HepG2 (cell line): ENCODE measurements at regions not wholly inside any gene's neighbourhood (a gene's known extent, or its start where the extent isn't known, plus 50 kb on each side); places are given as distances from the start of the nearest gene placed in this dataset.

Source experiments
- ATAC-seq: fragments of 200-7000 bp; cut with Tn5 transposase; 3 replicates; pipeline ENCODE4 v1.9.1; 2020; ENCODE audit warnings: mild to moderate bottlenecking, moderate library complexity
- BruUV-seq: library from RNA; stranded (reverse); fragments of 400-500 nt; replicated peaks from 2 replicates; lab custom pipeline; 2021; lab: Mats Ljungman, UMichigan
- CTCF ChIA-PET: fragments of 300-600 bp; formaldehyde crosslinking; extraction: SDS; loops from one replicate; lab custom pipeline; 2021; ENCODE audit warnings: low total read pairs, inconsistent platforms, low intra/inter-chr PET ratio; lab: Yijun Ruan, JAX
- POLR2A ChIA-PET: fragments of 350-600 bp; sonication (Branson Sonifier 250); formaldehyde crosslinking; loops from one replicate; lab custom pipeline; 2020; ENCODE audit warnings: antibody characterized with exemption, inconsistent platforms; lab: Yijun Ruan, JAX
- DNase-seq: peaks from one replicate; pipeline ENCODE4 v3.0.0-alpha.2; 2015; ENCODE audit warnings: low spot score
- FAIRE-seq: peaks from 3 replicates; lab custom pipeline; 2011; peaks lifted over from hg19 to GRCh38; lab: Jason Lieb, UNC
- H2AFZ ChIP-seq: one replicate; pipeline ENCODE4 v1.6.1; 2011; ENCODE audit warnings: low read length, inconsistent platforms
- H3K27ac ChIP-seq: fragments of 300-600 bp; 3 replicates; pipeline ENCODE4 v1.8.0; 2011; ENCODE audit warnings: mixed run types, mild to moderate bottlenecking, mixed read lengths, low read length, inconsistent platforms; ENCODE audit not compliant: insufficient read depth; ENCODE audit errors: extremely low read length
- H3K27me3 ChIP-seq, 2 experiments: fragments of 200-600 bp in 1 of 2; 2 replicates in 1 of 2; 3 replicates in 1 of 2; pipeline versions ENCODE4 v1.6.0 to v1.8.0; 2011; ENCODE audit warnings: low read length in 2 of 2, mild to moderate bottlenecking in 2 of 2, moderate library complexity in 2 of 2, inconsistent platforms in 1 of 2; ENCODE audit not compliant: insufficient read depth in 2 of 2, control insufficient read depth in 1 of 2
- H3K36me3 ChIP-seq, 2 experiments: fragments of 200-600 bp in 1 of 2; replicated peaks in 1 of 2; 2 replicates in 1 of 2; 3 replicates in 1 of 2; pipeline versions ENCODE4 v1.5.1 to v1.8.0; 2011; ENCODE audit warnings: low read length in 2 of 2, inconsistent platforms in 1 of 2; ENCODE audit not compliant: insufficient read depth in 2 of 2, control insufficient read depth in 1 of 2
- H3K4me1 ChIP-seq: 2 replicates; pipeline ENCODE4 v1.5.1; 2012; ENCODE audit warnings: low read length, inconsistent platforms; ENCODE audit not compliant: insufficient read depth
- H3K4me2 ChIP-seq: 2 replicates; pipeline ENCODE4 v1.6.0; 2011; ENCODE audit warnings: low read depth, low read length, inconsistent platforms
- H3K4me3 ChIP-seq, 3 experiments: fragments of 200-600 bp in 1 of 3; sonication (generic), shearing (Covaris generic) in 1 of 3; replicated peaks in 1 of 3; 2 replicates each; pipeline ENCODE4 v1.5.1; 2011 to 2016; ENCODE audit warnings: low read length in 3 of 3, inconsistent platforms in 2 of 3, low read depth in 2 of 3, mild to moderate bottlenecking in 2 of 3, control low read depth in 1 of 3, mixed read lengths in 1 of 3; ENCODE audit not compliant: insufficient read depth in 1 of 3
- H3K79me2 ChIP-seq: one replicate; pipeline ENCODE4 v1.6.1; 2011; ENCODE audit warnings: low read length, inconsistent platforms; ENCODE audit not compliant: insufficient read depth
- H3K9ac ChIP-seq: 2 replicates; pipeline ENCODE4 v1.6.0; 2011; ENCODE audit warnings: mild to moderate bottlenecking, low read depth, low read length, inconsistent platforms; ENCODE audit not compliant: insufficient read depth
- H3K9me3 ChIP-seq: 2 replicates; pipeline ENCODE4 v1.5.1; 2012; ENCODE audit warnings: mild to moderate bottlenecking, low read length
- H4K20me1 ChIP-seq: 2 replicates; pipeline ENCODE4 v1.6.0; 2011; ENCODE audit warnings: inconsistent platforms, mild to moderate bottlenecking, low read length, moderate library complexity; ENCODE audit not compliant: insufficient read depth
- ADNP ChIP-seq: sonication (generic); formaldehyde crosslinking; IDR thresholded peaks from 2 replicates; pipeline ENCODE4 v1.4.0; 2020; ENCODE audit warnings: missing genetic modification reagents
- ARID2 ChIP-seq: sonication (generic); formaldehyde crosslinking; IDR thresholded peaks from 2 replicates; pipeline ENCODE4 v1.8.1; 2022; ENCODE audit warnings: mild to moderate bottlenecking, missing genetic modification reagents, borderline replicate concordance
- BORCS8-MEF2B ChIP-seq: sonication (generic); formaldehyde crosslinking; IDR thresholded peaks from 2 replicates; pipeline ENCODE4 v1.8.0; 2022; ENCODE audit warnings: mild to moderate bottlenecking, missing genetic modification reagents
- PITX1 ChIP-seq: sonication (generic); formaldehyde crosslinking; IDR thresholded peaks from 2 replicates; pipeline ENCODE4 v1.5.1; 2020; ENCODE audit warnings: mild to moderate bottlenecking, missing genetic modification reagents
- SSRP1 ChIP-seq: IDR thresholded peaks from 2 replicates; pipeline ENCODE4 v1.6.1; 2016; ENCODE audit warnings: control low read depth
- ZSCAN12 ChIP-seq: sonication (generic); formaldehyde crosslinking; IDR thresholded peaks from 2 replicates; pipeline ENCODE4 v1.9.0; 2021; ENCODE audit warnings: mild to moderate bottlenecking, missing genetic modification reagents
- ZSCAN30 ChIP-seq: sonication (generic); formaldehyde crosslinking; IDR thresholded peaks from 2 replicates; pipeline ENCODE4 v1.5.0; 2020; ENCODE audit warnings: mild to moderate bottlenecking, missing genetic modification reagents
- ZSCAN31 ChIP-seq: sonication (generic); formaldehyde crosslinking; IDR thresholded peaks from 2 replicates; pipeline ENCODE4 v1.5.0; 2020; ENCODE audit warnings: low read depth, mild to moderate bottlenecking, missing genetic modification reagents
- WGBS: methylation state at CpG from one replicate; pipeline ENCODE4 v1.1.6; 2017; ENCODE audit warnings: low lambda C conversion rate; 5-methylcytosine and 5-hydroxymethylcytosine counted together
- in situ Hi-C: cut with HindIII; loops from 2 replicates; pipeline ENCODE4 v1.10.0; 2017; ENCODE audit warnings: low pct_unique_long_range_greater_than_20kb; ENCODE audit not compliant: extremely low pct_ligation_motif_present
- intact Hi-C: fragments of 100-400 bp; cut with micrococcal nuclease; formaldehyde crosslinking; loops from one replicate; pipeline ENCODE4 v1.10.0; 2022; ENCODE audit not compliant: unreplicated experiment
- TF ChIP-seq, protein P1 (sequence below): sonication (generic); formaldehyde crosslinking; IDR thresholded peaks from 2 replicates; pipeline ENCODE4 v1.5.0; 2020; ENCODE audit warnings: missing genetic modification reagents
- TF ChIP-seq, protein P2 (sequence below): sonication (generic); formaldehyde crosslinking; IDR thresholded peaks from 2 replicates; pipeline ENCODE4 v1.4.0; 2020; ENCODE audit warnings: missing genetic modification reagents, borderline replicate concordance
- TF ChIP-seq, protein P3 (sequence below): sonication (generic); formaldehyde crosslinking; IDR thresholded peaks from 2 replicates; pipeline ENCODE4 v1.4.0; 2020; ENCODE audit warnings: mild to moderate bottlenecking, missing genetic modification reagents
- TF ChIP-seq, protein P4 (sequence below): IDR thresholded peaks from 2 replicates; pipeline ENCODE4 v1.6.1; 2016; ENCODE audit warnings: low read depth, missing genetic modification reagents, missing compliant biosample characterization

DNA sequence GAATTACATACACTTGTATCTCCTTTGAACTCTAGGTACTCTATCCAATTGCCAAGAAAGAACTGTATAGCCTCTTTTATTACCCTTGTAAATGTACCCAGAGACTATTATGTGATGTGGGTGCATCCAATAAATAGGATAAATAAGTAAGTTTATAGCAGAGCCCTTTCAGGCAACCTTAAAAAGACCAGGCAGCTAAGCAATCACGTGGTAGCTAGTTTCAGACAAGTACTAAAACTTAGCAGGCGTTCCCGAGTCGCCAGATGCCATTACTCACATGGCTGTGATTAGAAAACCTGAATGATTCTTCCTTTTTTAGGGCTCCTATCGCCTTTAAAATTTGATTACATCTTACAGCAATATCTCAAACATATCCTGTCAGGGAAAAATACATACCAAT is 1303.0 kb downstream of the EFNB2 start (continued):
- no peak for TF ChIP-seq ARID2 (CRISPR knock-in tag)
- TF ChIP-seq ZSCAN30 (CRISPR knock-in tag) = no peak
- TF ChIP-seq ZSCAN12 (CRISPR knock-in tag) = no peak

DNA sequence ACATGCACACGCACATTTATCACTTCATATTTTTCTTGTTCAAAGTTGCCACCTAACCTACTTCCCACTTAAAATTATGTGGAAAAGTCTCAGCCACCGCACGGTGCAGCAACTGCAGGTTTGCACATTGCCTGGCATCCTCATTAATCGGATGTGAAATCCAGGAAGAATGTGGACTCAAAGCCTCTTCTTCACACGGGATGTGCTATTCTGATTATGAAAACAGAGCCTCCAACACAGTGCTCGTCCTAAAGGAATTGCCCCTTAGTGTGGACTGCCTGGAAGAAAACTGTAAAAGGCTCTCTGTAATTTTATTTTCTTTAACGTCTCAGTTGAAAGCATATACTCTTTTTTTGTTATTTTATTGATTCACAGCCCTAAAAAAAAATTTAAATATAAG is 1303.5 kb downstream of the EFNB2 start:
- no peaks in the 10 kb centered on the region for H3K36me3 ChIP-seq
- in situ Hi-C loops (no loop called here), intact Hi-C loops (no loop called here)
- no peak overlapping the region for H2AFZ ChIP-seq
- no peak overlapping the region for H3K4me3 ChIP-seq
- no peaks in the 10 kb centered on the region for H4K20me1 ChIP-seq
- H3K79me2 ChIP-seq = no peaks in the 10 kb centered on the region
- H3K9me3 ChIP-seq = peaks cover 35% of the 10 kb centered on the region
- DNase-seq = no peak
- ChIA-PET CTCF (no interaction called here), POLR2A (no interaction called here)
- no peak overlapping the region for H3K27ac ChIP-seq
- no peak overlapping the region for H3K4me2 ChIP-seq
- ATAC-seq = no peak
- no peak for FAIRE-seq
- 14% methylated on average over 7 of the region's 7 CpGs for WGBS
- no peak overlapping the region for H3K9ac ChIP-seq
- no TSS peak for BruUV-seq
- H3K4me1 ChIP-seq = no peaks in the 10 kb centered on the region
- no peaks in the 10 kb centered on the region for H3K27me3 ChIP-seq
- TF ChIP-seq BORCS8-MEF2B (CRISPR knock-in tag) = no peak
- TF ChIP-seq ZSCAN31 = no peak
- TF ChIP-seq, protein P1, sequence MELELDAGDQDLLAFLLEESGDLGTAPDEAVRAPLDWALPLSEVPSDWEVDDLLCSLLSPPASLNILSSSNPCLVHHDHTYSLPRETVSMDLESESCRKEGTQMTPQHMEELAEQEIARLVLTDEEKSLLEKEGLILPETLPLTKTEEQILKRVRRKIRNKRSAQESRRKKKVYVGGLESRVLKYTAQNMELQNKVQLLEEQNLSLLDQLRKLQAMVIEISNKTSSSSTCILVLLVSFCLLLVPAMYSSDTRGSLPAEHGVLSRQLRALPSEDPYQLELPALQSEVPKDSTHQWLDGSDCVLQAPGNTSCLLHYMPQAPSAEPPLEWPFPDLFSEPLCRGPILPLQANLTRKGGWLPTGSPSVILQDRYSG (CRISPR knock-in tag) = no peak
- no peak for TF ChIP-seq ADNP (CRISPR knock-in tag)
- TF ChIP-seq, protein P2, sequence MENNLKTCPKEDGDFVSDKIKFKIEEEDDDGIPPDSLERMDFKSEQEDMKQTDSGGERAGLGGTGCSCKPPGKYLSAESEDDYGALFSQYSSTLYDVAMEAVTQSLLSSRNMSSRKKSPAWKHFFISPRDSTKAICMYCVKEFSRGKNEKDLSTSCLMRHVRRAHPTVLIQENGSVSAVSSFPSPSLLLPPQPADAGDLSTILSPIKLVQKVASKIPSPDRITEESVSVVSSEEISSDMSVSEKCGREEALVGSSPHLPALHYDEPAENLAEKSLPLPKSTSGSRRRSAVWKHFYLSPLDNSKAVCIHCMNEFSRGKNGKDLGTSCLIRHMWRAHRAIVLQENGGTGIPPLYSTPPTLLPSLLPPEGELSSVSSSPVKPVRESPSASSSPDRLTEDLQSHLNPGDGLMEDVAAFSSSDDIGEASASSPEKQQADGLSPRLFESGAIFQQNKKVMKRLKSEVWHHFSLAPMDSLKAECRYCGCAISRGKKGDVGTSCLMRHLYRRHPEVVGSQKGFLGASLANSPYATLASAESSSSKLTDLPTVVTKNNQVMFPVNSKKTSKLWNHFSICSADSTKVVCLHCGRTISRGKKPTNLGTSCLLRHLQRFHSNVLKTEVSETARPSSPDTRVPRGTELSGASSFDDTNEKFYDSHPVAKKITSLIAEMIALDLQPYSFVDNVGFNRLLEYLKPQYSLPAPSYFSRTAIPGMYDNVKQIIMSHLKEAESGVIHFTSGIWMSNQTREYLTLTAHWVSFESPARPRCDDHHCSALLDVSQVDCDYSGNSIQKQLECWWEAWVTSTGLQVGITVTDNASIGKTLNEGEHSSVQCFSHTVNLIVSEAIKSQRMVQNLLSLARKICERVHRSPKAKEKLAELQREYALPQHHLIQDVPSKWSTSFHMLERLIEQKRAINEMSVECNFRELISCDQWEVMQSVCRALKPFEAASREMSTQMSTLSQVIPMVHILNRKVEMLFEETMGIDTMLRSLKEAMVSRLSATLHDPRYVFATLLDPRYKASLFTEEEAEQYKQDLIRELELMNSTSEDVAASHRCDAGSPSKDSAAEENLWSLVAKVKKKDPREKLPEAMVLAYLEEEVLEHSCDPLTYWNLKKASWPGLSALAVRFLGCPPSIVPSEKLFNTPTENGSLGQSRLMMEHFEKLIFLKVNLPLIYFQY (CRISPR knock-in tag) = no peak
- TF ChIP-seq, protein P3, sequence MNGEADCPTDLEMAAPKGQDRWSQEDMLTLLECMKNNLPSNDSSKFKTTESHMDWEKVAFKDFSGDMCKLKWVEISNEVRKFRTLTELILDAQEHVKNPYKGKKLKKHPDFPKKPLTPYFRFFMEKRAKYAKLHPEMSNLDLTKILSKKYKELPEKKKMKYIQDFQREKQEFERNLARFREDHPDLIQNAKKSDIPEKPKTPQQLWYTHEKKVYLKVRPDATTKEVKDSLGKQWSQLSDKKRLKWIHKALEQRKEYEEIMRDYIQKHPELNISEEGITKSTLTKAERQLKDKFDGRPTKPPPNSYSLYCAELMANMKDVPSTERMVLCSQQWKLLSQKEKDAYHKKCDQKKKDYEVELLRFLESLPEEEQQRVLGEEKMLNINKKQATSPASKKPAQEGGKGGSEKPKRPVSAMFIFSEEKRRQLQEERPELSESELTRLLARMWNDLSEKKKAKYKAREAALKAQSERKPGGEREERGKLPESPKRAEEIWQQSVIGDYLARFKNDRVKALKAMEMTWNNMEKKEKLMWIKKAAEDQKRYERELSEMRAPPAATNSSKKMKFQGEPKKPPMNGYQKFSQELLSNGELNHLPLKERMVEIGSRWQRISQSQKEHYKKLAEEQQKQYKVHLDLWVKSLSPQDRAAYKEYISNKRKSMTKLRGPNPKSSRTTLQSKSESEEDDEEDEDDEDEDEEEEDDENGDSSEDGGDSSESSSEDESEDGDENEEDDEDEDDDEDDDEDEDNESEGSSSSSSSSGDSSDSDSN = no peak
- TF ChIP-seq PITX1 (CRISPR knock-in tag) = no peak
- TF ChIP-seq, protein P4, sequence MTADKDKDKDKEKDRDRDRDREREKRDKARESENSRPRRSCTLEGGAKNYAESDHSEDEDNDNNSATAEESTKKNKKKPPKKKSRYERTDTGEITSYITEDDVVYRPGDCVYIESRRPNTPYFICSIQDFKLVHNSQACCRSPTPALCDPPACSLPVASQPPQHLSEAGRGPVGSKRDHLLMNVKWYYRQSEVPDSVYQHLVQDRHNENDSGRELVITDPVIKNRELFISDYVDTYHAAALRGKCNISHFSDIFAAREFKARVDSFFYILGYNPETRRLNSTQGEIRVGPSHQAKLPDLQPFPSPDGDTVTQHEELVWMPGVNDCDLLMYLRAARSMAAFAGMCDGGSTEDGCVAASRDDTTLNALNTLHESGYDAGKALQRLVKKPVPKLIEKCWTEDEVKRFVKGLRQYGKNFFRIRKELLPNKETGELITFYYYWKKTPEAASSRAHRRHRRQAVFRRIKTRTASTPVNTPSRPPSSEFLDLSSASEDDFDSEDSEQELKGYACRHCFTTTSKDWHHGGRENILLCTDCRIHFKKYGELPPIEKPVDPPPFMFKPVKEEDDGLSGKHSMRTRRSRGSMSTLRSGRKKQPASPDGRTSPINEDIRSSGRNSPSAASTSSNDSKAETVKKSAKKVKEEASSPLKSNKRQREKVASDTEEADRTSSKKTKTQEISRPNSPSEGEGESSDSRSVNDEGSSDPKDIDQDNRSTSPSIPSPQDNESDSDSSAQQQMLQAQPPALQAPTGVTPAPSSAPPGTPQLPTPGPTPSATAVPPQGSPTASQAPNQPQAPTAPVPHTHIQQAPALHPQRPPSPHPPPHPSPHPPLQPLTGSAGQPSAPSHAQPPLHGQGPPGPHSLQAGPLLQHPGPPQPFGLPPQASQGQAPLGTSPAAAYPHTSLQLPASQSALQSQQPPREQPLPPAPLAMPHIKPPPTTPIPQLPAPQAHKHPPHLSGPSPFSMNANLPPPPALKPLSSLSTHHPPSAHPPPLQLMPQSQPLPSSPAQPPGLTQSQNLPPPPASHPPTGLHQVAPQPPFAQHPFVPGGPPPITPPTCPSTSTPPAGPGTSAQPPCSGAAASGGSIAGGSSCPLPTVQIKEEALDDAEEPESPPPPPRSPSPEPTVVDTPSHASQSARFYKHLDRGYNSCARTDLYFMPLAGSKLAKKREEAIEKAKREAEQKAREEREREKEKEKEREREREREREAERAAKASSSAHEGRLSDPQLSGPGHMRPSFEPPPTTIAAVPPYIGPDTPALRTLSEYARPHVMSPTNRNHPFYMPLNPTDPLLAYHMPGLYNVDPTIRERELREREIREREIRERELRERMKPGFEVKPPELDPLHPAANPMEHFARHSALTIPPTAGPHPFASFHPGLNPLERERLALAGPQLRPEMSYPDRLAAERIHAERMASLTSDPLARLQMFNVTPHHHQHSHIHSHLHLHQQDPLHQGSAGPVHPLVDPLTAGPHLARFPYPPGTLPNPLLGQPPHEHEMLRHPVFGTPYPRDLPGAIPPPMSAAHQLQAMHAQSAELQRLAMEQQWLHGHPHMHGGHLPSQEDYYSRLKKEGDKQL (CRISPR knock-in tag) = no peak
- TF ChIP-seq SSRP1 (CRISPR knock-in tag) = no peak
